GM23338 (cell line): ENCODE measurements at regions not wholly inside any gene's neighbourhood (a gene's known extent, or its start where the extent isn't known, plus 50 kb on each side); places are given as distances from the start of the nearest gene placed in this dataset.

Source experiments
- ATAC-seq: fragments of 200-7000 bp; cut with Tn5 transposase; 3 replicates; pipeline ENCODE4 v1.9.1; 2020
- DNase-seq: peaks from one replicate; pipeline ENCODE4 v3.0.0-alpha.2; 2015; ENCODE audit warnings: low spot score
- H2AFZ ChIP-seq: fragments of 200-600 bp; sonication (generic); 2 replicates; pipeline ENCODE4 v1.8.0; 2016; ENCODE audit warnings: antibody characterized with exemption, mild to moderate bottlenecking, moderate library complexity
- H3F3A ChIP-seq: fragments of 200-600 bp; sonication (generic); replicated peaks from 2 replicates; pipeline ENCODE4 v1.8.0; 2017; ENCODE audit warnings: antibody characterized with exemption, mixed run types, low read depth
- H3K27ac ChIP-seq: fragments of 200-600 bp; sonication (generic); 2 replicates; pipeline ENCODE4 v1.6.1; 2016; ENCODE audit warnings: low read depth
- H3K27me3 ChIP-seq: fragments of 200-600 bp; sonication (generic); 2 replicates; pipeline ENCODE4 v1.8.0; 2016; ENCODE audit warnings: mild to moderate bottlenecking, mixed run types, moderate library complexity; ENCODE audit not compliant: insufficient read depth
- H3K36me3 ChIP-seq: fragments of 200-600 bp; sonication (generic); 2 replicates; pipeline ENCODE4 v1.8.0; 2016; ENCODE audit warnings: mild to moderate bottlenecking; ENCODE audit not compliant: insufficient read depth
- H3K4me1 ChIP-seq: fragments of 200-600 bp; sonication (generic); 2 replicates; pipeline ENCODE4 v1.8.0; 2016; ENCODE audit warnings: mild to moderate bottlenecking, moderate library complexity; ENCODE audit not compliant: insufficient read depth
- H3K4me2 ChIP-seq: fragments of 200-600 bp; sonication (generic); 2 replicates; pipeline ENCODE4 v1.7.1; 2017; ENCODE audit warnings: mixed run types
- H3K4me3 ChIP-seq: fragments of 200-600 bp; sonication (generic); 2 replicates; pipeline ENCODE4 v1.6.1; 2016; ENCODE audit warnings: mixed run types
- H3K79me2 ChIP-seq: fragments of 200-600 bp; sonication (generic); replicated peaks from 2 replicates; pipeline ENCODE4 v1.8.0; 2017; ENCODE audit warnings: mild to moderate bottlenecking; ENCODE audit not compliant: insufficient read depth
- H3K9me2 ChIP-seq: fragments of 200-600 bp; sonication (generic); 2 replicates; pipeline ENCODE4 v1.8.0; 2017; ENCODE audit not compliant: insufficient read depth
- H4K20me1 ChIP-seq: fragments of 200-600 bp; sonication (generic); replicated peaks from 2 replicates; pipeline ENCODE4 v1.8.0; 2017; ENCODE audit warnings: mild to moderate bottlenecking; ENCODE audit not compliant: insufficient read depth
- H3K27ac Mint-ChIP-seq: 2 replicates; pipeline ENCODE4 v1.8.0; 2020; ENCODE audit warnings: inconsistent platforms, mild to moderate bottlenecking, moderate library complexity, mixed read lengths
- H3K27me3 Mint-ChIP-seq: 3 replicates; pipeline ENCODE4 v1.8.0; 2022; ENCODE audit warnings: low read depth, mild to moderate bottlenecking, moderate library complexity, mixed read lengths, inconsistent platforms; ENCODE audit not compliant: insufficient read depth, poor library complexity
- H3K36me3 Mint-ChIP-seq: 3 replicates; pipeline ENCODE4 v1.8.0; 2021; ENCODE audit warnings: low read depth, mild to moderate bottlenecking, inconsistent platforms, moderate library complexity, mixed read lengths
- H3K4me1 Mint-ChIP-seq: 3 replicates; pipeline ENCODE4 v1.8.0; 2020; ENCODE audit warnings: mild to moderate bottlenecking, inconsistent platforms, mixed read lengths
- H3K4me3 Mint-ChIP-seq: 3 replicates; pipeline ENCODE4 v1.8.0; 2021; ENCODE audit warnings: moderate library complexity, mild to moderate bottlenecking, inconsistent platforms, mixed read lengths
- H3K9me3 Mint-ChIP-seq: 3 replicates; pipeline ENCODE4 v1.8.0; 2020; ENCODE audit warnings: moderate library complexity, mild to moderate bottlenecking, inconsistent platforms, mixed read lengths
- CREB1 ChIP-seq: fragments of 250-450 bp; sonication (Bioruptor Pico); IDR thresholded peaks from 2 replicates; pipeline ENCODE4 v1.5.0; 2020; ENCODE audit warnings: low read depth, mild to moderate bottlenecking, moderate library complexity
- CTCF ChIP-seq, 2 experiments: fragments of 200-600 bp in 1 of 2; sonication (generic) in 1 of 2; conservative IDR thresholded peaks; 2 replicates each; pipeline versions ENCODE4 v1.5.1 to v1.6.1; 2016 to 2017; ENCODE audit warnings: antibody characterized with exemption in 2 of 2, low read depth in 2 of 2, mild to moderate bottlenecking in 2 of 2, moderate library complexity in 1 of 2
- EZH2 ChIP-seq: fragments of 200-600 bp; sonication (generic); IDR thresholded peaks from one replicate; pipeline ENCODE4 v1.8.0; 2017; ENCODE audit warnings: antibody characterized with exemption, mild to moderate bottlenecking, low read depth; ENCODE audit not compliant: unreplicated experiment
- EZH2phosphoT487 ChIP-seq: fragments of 200-600 bp; sonication (generic); IDR thresholded peaks from one replicate; pipeline ENCODE4 v1.8.1; 2018; ENCODE audit warnings: antibody characterized with exemption; ENCODE audit not compliant: unreplicated experiment
- NANOG ChIP-seq: IDR thresholded peaks from 2 replicates; pipeline ENCODE4 v1.6.1; 2016; ENCODE audit warnings: antibody characterized with exemption, borderline replicate concordance
- REST ChIP-seq: IDR thresholded peaks from one replicate; pipeline ENCODE4 v1.6.1; 2018; ENCODE audit warnings: antibody characterized with exemption; ENCODE audit not compliant: unreplicated experiment
- STAT1 ChIP-seq: IDR thresholded peaks from one replicate; pipeline ENCODE4 v1.6.1; 2016; ENCODE audit warnings: antibody characterized with exemption; ENCODE audit not compliant: unreplicated experiment
- ZNF114 ChIP-seq: fragments of 250-450 bp; sonication (Bioruptor Pico); IDR thresholded peaks from 2 replicates; pipeline ENCODE4 v1.5.0; 2020; ENCODE audit warnings: mild to moderate bottlenecking, moderate library complexity
- ZNF331 ChIP-seq: fragments of 250-450 bp; sonication (Bioruptor Pico); IDR thresholded peaks from 2 replicates; pipeline ENCODE4 v1.5.0; 2020; ENCODE audit warnings: low read depth, mild to moderate bottlenecking, moderate library complexity
- TF ChIP-seq, protein P1 (sequence below): fragments of 250-450 bp; sonication (Bioruptor Pico); IDR thresholded peaks from 2 replicates; pipeline ENCODE4 v1.5.0; 2020; ENCODE audit warnings: mild to moderate bottlenecking, moderate library complexity

DNA sequence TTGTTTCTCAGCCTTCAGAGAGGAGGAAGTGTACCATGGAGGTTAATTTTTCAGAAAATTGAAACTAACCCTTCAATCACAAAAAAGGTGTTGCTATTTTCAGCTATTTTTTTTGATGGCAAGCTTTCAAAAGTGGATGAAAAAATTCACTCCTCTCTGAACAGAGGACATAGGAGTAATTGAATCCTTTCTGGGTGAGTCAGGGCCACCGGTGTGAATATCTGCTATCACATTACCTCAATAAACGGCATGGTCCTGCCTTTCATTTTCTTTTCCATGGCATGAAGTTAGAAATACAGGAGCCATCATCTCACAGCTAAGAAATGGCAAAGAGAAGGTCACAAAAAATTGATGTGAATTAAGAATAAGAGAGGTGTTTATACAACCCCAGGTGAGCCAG lies 90.2 kb upstream of the CCDC112 start:
- 0 out of 2 replicates have a peak, but pooled peaks cover 3% of the 10 kb centered on the region for H3K9me2 ChIP-seq
- Mint-ChIP-seq H3K36me3 (no peaks in the 10 kb centered on the region), H3K27ac (no peak overlapping the region), H3K4me1 (peaks cover 3% of the 10 kb centered on the region; the same call in 2 of the 3 replicates), H3K4me3 (no peak overlapping the region), H3K27me3 (no peaks in the 10 kb centered on the region), H3K9me3 (no peaks in the 10 kb centered on the region)
- H3K27me3 ChIP-seq = no peaks in the 10 kb centered on the region
- TF ChIP-seq EZH2 (no peak), EZH2phosphoT487 (no peak), STAT1 (no peak), CTCF (conservative IDR thresholded peaks at IDR 0.05; ENCODE audit: low read depth in 2 of 2) (no peak), CREB1 (CRISPR knock-in tag) (no peak), REST (no peak), ZNF331 (CRISPR knock-in tag) (no peak), ZNF114 (no peak), NANOG (no peak)
- TF ChIP-seq, protein P1, sequence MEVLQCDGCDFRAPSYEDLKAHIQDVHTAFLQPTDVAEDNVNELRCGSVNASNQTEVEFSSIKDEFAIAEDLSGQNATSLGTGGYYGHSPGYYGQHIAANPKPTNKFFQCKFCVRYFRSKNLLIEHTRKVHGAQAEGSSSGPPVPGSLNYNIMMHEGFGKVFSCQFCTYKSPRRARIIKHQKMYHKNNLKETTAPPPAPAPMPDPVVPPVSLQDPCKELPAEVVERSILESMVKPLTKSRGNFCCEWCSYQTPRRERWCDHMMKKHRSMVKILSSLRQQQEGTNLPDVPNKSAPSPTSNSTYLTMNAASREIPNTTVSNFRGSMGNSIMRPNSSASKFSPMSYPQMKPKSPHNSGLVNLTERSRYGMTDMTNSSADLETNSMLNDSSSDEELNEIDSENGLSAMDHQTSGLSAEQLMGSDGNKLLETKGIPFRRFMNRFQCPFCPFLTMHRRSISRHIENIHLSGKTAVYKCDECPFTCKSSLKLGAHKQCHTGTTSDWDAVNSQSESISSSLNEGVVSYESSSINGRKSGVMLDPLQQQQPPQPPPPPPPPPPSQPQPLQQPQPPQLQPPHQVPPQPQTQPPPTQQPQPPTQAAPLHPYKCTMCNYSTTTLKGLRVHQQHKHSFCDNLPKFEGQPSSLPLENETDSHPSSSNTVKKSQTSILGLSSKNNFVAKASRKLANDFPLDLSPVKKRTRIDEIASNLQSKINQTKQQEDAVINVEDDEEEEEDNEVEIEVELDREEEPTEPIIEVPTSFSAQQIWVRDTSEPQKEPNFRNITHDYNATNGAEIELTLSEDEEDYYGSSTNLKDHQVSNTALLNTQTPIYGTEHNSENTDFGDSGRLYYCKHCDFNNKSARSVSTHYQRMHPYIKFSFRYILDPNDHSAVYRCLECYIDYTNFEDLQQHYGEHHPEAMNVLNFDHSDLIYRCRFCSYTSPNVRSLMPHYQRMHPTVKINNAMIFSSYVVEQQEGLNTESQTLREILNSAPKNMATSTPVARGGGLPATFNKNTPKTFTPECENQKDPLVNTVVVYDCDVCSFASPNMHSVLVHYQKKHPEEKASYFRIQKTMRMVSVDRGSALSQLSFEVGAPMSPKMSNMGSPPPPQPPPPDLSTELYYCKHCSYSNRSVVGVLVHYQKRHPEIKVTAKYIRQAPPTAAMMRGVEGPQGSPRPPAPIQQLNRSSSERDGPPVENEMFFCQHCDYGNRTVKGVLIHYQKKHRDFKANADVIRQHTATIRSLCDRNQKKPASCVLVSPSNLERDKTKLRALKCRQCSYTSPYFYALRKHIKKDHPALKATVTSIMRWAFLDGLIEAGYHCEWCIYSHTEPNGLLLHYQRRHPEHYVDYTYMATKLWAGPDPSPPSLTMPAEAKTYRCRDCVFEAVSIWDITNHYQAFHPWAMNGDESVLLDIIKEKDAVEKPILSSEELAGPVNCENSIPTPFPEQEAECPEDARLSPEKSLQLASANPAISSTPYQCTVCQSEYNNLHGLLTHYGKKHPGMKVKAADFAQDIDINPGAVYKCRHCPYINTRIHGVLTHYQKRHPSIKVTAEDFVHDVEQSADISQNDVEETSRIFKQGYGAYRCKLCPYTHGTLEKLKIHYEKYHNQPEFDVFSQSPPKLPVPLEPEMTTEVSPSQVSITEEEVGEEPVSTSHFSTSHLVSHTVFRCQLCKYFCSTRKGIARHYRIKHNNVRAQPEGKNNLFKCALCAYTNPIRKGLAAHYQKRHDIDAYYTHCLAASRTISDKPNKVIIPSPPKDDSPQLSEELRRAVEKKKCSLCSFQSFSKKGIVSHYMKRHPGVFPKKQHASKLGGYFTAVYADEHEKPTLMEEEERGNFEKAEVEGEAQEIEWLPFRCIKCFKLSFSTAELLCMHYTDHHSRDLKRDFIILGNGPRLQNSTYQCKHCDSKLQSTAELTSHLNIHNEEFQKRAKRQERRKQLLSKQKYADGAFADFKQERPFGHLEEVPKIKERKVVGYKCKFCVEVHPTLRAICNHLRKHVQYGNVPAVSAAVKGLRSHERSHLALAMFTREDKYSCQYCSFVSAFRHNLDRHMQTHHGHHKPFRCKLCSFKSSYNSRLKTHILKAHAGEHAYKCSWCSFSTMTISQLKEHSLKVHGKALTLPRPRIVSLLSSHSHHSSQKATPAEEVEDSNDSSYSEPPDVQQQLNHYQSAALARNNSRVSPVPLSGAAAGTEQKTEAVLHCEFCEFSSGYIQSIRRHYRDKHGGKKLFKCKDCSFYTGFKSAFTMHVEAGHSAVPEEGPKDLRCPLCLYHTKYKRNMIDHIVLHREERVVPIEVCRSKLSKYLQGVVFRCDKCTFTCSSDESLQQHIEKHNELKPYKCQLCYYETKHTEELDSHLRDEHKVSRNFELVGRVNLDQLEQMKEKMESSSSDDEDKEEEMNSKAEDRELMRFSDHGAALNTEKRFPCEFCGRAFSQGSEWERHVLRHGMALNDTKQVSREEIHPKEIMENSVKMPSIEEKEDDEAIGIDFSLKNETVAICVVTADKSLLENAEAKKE (CRISPR knock-in tag) = no peak
- no peaks in the 10 kb centered on the region for H3K4me1 ChIP-seq
- DNase-seq (no peak), ATAC-seq (no peak)
- peak overlapping the region; percentile 19; the same call in 1 of the 2 replicates for H2AFZ ChIP-seq
- no peaks in the 10 kb centered on the region for H4K20me1 ChIP-seq
- H3K36me3 ChIP-seq = no peaks in the 10 kb centered on the region
- H3K4me3 ChIP-seq = no peak overlapping the region
- no peaks in the 10 kb centered on the region for H3F3A ChIP-seq
- H3K4me2 ChIP-seq = no peak overlapping the region
- H3K27ac ChIP-seq = no peak overlapping the region
- no peaks in the 10 kb centered on the region for H3K79me2 ChIP-seq
